HG02970 (cell line): ENCODE measurements at regions not wholly inside any gene's neighbourhood (a gene's known extent, or its start where the extent isn't known, plus 50 kb on each side); places are given as distances from the start of the nearest gene placed in this dataset.
"Not testable (repeated sequence)": the region's sequence is repeated elsewhere in the genome, so short reads cannot be mapped to it uniquely, and the experiment has no call there.

ENCODE experiments used
- ATAC-seq: cut with Tn5 transposase; IDR thresholded peaks from one replicate; pipeline ENCODE4 v1.9.1; 2021; ENCODE audit warnings: mild to moderate bottlenecking, moderate library complexity, moderate number of reproducible peaks; ENCODE audit not compliant: unreplicated experiment, low FRiP score

- no peak for ATAC-seq
Measured at GRCh38 chr10:8173243-8173865, 118.9 kb downstream of the GATA3 start.

- no peak for ATAC-seq
Measured at GRCh38 chr10:8173866-8174243, 119.4 kb downstream of the GATA3 start.

- no peak for ATAC-seq
Measured at GRCh38 chr10:8174762-8175161, 120.3 kb downstream of the GATA3 start.

- not testable (repeated sequence) for ATAC-seq
Measured at GRCh38 chr10:8177526-8177925, 123.0 kb downstream of the GATA3 start.

- ATAC-seq: not testable (repeated sequence)
Measured at GRCh38 chr10:8179773-8180172, 125.3 kb downstream of the GATA3 start.

- ATAC-seq: no peak
Measured at GRCh38 chr10:8180360-8181109, 126.0 kb downstream of the GATA3 start.

- ATAC-seq: no peak
Measured at GRCh38 chr10:8181496-8182157, 127.1 kb downstream of the GATA3 start.

GRCh38 chr10:8182806-8183205 is 128.3 kb downstream of the GATA3 start:
- ATAC-seq: no peak

GRCh38 chr10:8183241-8183704 is 128.8 kb downstream of the GATA3 start:
- ATAC-seq: no peak

GRCh38 chr10:8187171-8187666 is 132.7 kb downstream of the GATA3 start:
- no peak for ATAC-seq

- no peak for ATAC-seq
Measured at GRCh38 chr10:8189458-8189857, 135.0 kb downstream of the GATA3 start.

GRCh38 chr10:8192301-8192700 is 137.8 kb downstream of the GATA3 start:
- ATAC-seq: no peak

- no peak for ATAC-seq
Measured at GRCh38 chr10:8193546-8193945, 139.1 kb downstream of the GATA3 start.

- no peak for ATAC-seq
Measured at GRCh38 chr10:8194050-8194449, 139.6 kb downstream of the GATA3 start.

GRCh38 chr10:8206882-8207281 is 152.4 kb downstream of the GATA3 start:
- ATAC-seq: no peak

- no peak for ATAC-seq
Measured at GRCh38 chr10:8211631-8212030, 157.1 kb downstream of the GATA3 start.

GRCh38 chr10:8213735-8214134 is 159.2 kb downstream of the GATA3 start:
- no peak for ATAC-seq

GRCh38 chr10:8214587-8214986 is 160.1 kb downstream of the GATA3 start:
- ATAC-seq: no peak

- ATAC-seq: no peak
Measured at GRCh38 chr10:8216893-8217292, 162.4 kb downstream of the GATA3 start.

GRCh38 chr10:8221451-8221850 is 167.0 kb downstream of the GATA3 start:
- no peak for ATAC-seq

GRCh38 chr10:8224591-8224990 is 170.1 kb downstream of the GATA3 start:
- no peak for ATAC-seq
